ENCODE measurements at regions not wholly inside any gene's neighbourhood (a gene's known extent, or its start where the extent isn't known, plus 50 kb on each side); places are given as distances from the start of the nearest gene placed in this dataset.

GRCh38 chr9:95574866-95575553, 58.2 kb upstream of the PTCH1 start:
- H3K27me3 ChIP-seq (ENCODE audit: low read depth): no peaks in the 10 kb centered on the region
- H3K9me3 ChIP-seq: no peaks in the 10 kb centered on the region
- intact Hi-C loops (cut with DNase I): no loop called here
- H3K4me1 ChIP-seq: no peaks in the 10 kb centered on the region
- H3K36me3 ChIP-seq: no peaks in the 10 kb centered on the region
- no peak overlapping the region for H3K4me3 ChIP-seq
- ATAC-seq: no peak
- H3K27ac ChIP-seq: no peak overlapping the region
- TF ChIP-seq CTCF (IDR thresholded peaks at IDR 0.05): no peak
- no peak for DNase-seq

- H3K9me3 ChIP-seq: no peaks in the 10 kb centered on the region
- no peak for TF ChIP-seq CTCF (IDR thresholded peaks at IDR 0.05)
- intact Hi-C loops (cut with DNase I): no loop called here
Measured at GRCh38 chr9:95574176-95574575, 57.4 kb upstream of the PTCH1 start.

GRCh38 chr9:95573463-95573862, 56.7 kb upstream of the PTCH1 start:
- H3K27me3 ChIP-seq (ENCODE audit: low read depth): peaks cover 4% of the 10 kb centered on the region
- intact Hi-C loops (cut with DNase I): no loop called here
- H3K36me3 ChIP-seq: no peaks in the 10 kb centered on the region
- no peak overlapping the region for H3K4me3 ChIP-seq
- no peak for TF ChIP-seq CTCF (IDR thresholded peaks at IDR 0.05)
- DNase-seq (no peak), ATAC-seq (no peak)
- H3K27ac ChIP-seq: no peak overlapping the region
- no peaks in the 10 kb centered on the region for H3K4me1 ChIP-seq
- no peaks in the 10 kb centered on the region for H3K9me3 ChIP-seq

More at GRCh38 chr9:95574176-95574575, 57.4 kb upstream of the PTCH1 start:
- DNase-seq (no peak), ATAC-seq (no peak)
- H3K4me1 ChIP-seq: no peaks in the 10 kb centered on the region
- no peak overlapping the region for H3K27ac ChIP-seq
- H3K36me3 ChIP-seq: no peaks in the 10 kb centered on the region
- no peaks in the 10 kb centered on the region for H3K27me3 ChIP-seq (ENCODE audit: low read depth)
- H3K4me3 ChIP-seq: no peak overlapping the region

GRCh38 chr9:95572381-95573151, 55.8 kb upstream of the PTCH1 start:
- DNase-seq: no peak
- H3K9me3 ChIP-seq: no peaks in the 10 kb centered on the region
- no peaks in the 10 kb centered on the region for H3K4me1 ChIP-seq
- H3K27ac ChIP-seq: no peak overlapping the region
- H3K27me3 ChIP-seq (ENCODE audit: low read depth): peaks cover 5% of the 10 kb centered on the region
- no peak overlapping the region for H3K4me3 ChIP-seq
- no peaks in the 10 kb centered on the region for H3K36me3 ChIP-seq
- ATAC-seq: no peak
- TF ChIP-seq CTCF (IDR thresholded peaks at IDR 0.05): no peak
- intact Hi-C loops (cut with DNase I): no loop called here

GRCh38 chr9:95570646-95571045, 53.9 kb upstream of the PTCH1 start:
- Histone ChIP-seq H3K4me1 (no peaks in the 10 kb centered on the region), H3K36me3 (no peaks in the 10 kb centered on the region), H3K27me3 (ENCODE audit: low read depth) (peaks cover 5% of the 10 kb centered on the region), H3K9me3 (no peaks in the 10 kb centered on the region), H3K27ac (no peak overlapping the region), H3K4me3 (no peak overlapping the region)
- TF ChIP-seq CTCF (IDR thresholded peaks at IDR 0.05): no peak
- no peak for DNase-seq
- intact Hi-C loops (cut with DNase I): no loop called here
- ATAC-seq: no peak

Measured in lower lobe of right lung (tissue), 2 donors.